GM21423 (cell line): ENCODE measurements at regions not wholly inside any gene's neighbourhood (a gene's known extent, or its start where the extent isn't known, plus 50 kb on each side); places are given as distances from the start of the nearest gene placed in this dataset.
"Not testable (repeated sequence)": the region's sequence is repeated elsewhere in the genome, so short reads cannot be mapped to it uniquely, and the experiment has no call there.

Experiments
- ATAC-seq: cut with Tn5 transposase; IDR thresholded peaks from one replicate; pipeline ENCODE4 v1.9.1; 2021; ENCODE audit warnings: mild to moderate bottlenecking, moderate library complexity; ENCODE audit not compliant: unreplicated experiment

DNA sequence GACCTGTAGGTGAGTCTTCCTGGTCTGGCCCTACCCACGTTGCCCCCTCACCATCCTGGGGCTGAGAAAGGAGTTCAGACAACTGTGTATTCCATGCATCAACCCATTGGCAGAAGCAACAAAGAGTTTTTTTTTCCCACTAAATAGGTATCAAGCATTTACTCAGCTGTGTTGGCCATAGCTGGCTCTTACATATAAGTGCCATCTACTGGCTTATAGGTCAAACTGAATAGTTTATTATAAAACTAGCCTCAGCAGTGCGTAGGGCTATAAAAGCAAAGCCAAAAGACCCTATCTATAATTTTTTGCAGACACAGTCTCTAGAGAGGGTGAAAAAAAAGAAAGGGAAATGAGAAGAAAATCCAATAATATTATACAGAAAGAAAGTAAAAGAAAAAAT is 765.2 kb upstream of the MGAT4C start:
- ATAC-seq, result no peak

DNA sequence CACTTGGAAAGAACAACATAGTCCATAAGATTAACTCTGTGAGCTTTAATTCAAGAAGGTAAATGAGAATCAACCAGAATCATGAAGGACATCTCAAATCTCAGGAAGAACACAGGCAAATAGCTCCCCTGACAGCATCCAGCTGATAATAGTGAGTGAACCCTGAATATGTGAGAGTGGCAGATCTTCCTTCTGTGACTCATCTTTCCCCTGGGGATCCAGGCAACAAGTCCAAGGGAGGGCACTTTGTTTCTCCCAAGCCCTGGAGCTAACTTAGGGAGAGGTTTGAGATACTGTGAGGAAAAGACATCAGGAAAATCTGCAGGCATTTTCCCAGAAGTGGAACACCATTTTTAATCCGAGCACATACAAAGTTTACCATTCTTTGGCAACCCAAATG is 763.9 kb upstream of the MGAT4C start:
- no peak for ATAC-seq

DNA sequence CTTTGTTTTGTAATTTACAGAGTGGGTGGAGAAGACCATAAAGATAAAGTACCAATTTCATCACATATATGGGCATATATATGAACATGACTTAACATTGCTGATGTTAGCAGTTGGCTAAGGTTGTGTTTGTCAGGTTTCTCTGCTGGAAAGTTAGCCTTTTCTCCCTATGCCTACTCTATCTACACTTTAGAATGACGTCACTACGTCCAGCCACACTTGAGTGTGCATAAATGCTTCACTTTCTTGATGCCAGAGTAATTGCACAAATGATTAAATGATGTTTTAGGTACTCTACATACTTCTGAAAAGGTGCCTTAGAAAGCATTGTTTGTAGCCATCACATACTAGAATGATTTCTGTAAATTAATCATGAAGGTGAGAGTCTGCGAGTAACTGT is 759.2 kb upstream of the MGAT4C start:
- no peak for ATAC-seq

DNA sequence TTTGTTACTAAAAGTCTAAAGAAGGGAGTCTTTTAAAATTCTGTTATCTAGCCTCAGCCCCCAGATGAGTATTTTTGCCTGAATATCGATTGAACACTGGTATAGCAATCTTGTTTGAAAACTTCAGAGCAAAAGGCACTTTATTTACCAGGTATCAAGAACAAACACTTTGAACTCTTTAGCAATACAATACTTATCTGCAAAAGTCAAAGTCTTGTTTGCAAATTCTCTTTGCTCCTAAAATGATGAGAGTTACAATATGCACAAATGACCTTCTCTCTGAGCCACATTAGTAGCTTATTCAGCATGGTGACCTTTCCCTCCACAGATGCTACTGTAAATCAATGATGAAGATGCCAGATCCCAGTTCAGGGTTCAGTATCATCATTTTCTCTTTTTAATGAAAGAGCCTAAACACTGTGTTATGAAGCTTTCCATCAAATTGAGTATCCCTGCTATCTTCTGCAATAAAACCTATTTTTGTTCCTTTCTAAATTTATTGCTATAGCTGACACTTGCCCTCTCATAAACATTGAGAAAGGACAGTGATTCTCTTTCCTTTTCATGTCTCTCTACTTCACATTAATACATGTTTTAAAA is 752.7 kb upstream of the MGAT4C start:
- no peak for ATAC-seq

DNA sequence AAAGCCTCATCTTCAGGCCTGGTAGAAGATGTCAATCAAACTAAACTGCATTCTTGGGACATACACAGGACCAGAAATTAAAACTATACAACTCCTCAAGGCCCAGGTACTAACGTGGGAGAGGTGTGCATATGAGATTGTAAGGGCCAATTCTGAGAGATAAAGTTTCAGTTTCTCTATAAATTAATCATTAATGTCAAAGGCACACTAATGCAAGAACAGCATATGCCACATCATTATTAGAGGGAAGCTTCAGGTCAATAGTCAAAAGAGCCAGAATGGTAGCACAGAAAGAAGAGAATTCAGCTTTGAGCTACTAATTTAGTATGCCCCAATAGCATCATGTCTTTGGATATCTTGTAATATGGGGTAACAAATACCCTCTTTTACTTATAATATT is 744.9 kb upstream of the MGAT4C start:
- no peak for ATAC-seq

DNA sequence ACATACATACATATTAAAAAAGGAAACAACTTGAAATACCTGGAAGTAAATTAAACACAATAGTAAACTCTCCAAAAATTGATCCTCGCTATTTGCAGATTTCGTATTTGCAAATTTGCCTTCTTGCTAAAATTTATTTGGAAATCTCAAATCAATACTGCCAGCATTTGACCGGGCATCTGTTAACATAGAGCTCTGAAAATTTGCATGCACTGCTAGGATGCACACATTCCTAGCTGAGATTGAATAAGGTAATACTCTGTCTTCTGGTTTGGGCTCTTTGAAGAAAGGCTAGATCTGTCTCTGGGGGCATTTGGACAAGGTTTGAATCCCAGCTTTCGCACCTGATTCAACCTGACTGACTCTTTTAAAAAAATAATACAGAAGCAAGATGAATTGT is 729.1 kb upstream of the MGAT4C start:
- no peak for ATAC-seq

DNA sequence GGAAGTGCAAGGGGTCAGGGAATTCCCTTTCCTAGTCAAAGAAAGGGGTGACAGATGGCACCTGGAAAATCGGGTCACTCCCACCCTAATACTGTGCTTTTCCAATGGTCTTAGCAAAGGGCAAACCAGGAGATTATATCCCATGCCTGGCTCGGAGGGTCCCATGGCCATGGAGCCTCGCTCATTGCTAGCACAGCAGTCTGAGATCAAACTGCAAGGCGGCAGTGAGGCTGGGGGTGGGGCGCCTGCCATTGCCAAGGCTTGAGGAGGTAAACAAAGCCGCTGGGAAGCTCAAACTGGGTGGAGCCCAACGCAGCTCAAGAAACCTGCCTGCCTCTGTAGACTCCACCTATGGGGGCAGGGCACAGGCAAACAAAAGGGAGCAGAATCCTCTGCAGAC is 714.4 kb upstream of the MGAT4C start:
- ATAC-seq, result not testable (repeated sequence)

DNA sequence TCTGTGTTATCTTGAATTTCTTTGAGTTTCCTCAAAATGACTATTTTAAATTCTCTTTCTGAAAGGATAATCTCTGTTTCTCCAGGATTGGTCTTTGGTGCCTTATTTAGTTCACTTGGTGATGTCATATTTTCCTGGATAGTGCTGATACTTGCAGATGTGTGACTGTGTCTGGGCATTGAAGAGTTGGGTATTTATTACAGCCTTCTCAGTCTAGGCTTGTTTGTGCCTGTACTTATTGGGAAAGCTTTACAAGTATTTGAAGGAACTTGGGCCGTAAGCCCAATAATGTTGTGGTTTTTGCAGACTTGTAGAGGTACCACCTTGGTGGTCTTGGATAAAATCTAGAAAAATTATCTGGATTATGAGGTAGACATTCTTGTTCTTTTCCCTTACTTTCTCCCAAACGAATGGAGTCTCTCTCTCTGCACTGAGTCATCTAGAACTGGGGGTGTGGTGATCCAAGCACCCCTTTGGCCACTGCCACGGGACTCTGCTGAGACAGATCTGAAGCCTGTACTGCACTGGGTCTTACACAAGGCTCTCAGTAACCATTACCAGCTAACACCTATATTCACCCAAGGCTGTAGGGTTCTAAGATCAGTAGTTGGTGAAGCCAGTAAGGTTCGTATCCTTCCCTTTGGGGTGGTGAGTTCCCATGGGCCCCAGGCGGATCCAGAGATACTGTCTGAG is 703.7 kb upstream of the MGAT4C start:
- no peak for ATAC-seq

DNA sequence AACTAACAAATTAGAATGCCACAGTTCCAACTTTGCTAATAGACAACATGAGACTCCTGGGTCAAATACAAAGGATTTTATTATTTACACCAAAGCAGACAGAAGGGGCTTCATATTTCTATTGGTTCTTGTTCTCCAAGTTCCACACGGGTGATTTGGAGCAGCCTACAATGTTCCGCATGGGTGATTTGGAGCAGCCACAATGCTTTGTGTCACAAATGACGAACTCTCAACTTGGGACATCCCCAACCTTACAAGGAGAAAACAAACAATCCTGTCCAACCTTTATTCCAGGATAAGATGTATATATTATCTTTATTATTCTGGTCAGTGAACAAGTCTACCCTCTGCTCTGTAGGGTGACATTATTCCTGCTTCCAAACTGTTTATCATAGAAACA is 694.3 kb upstream of the MGAT4C start:
- ATAC-seq, result no peak

DNA sequence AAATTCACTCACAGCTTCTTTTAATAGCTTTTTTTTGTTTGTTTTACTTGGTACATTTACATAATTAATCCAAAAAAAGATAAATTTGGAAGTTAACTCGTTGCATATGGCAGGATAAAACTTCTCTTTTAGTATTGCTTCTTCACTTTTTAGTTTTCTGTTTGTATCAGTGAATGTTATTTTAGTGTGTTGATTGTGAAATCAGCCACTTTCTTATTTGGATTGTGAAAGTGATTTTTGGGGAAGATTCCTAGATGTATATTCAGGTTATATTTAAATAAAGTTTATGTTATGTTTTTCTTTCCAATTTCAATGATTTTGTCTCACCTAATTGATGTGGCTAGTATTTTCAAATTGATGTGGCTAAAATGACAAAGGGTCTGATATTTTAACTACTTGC is 693.9 kb upstream of the MGAT4C start:
- no peak for ATAC-seq

DNA sequence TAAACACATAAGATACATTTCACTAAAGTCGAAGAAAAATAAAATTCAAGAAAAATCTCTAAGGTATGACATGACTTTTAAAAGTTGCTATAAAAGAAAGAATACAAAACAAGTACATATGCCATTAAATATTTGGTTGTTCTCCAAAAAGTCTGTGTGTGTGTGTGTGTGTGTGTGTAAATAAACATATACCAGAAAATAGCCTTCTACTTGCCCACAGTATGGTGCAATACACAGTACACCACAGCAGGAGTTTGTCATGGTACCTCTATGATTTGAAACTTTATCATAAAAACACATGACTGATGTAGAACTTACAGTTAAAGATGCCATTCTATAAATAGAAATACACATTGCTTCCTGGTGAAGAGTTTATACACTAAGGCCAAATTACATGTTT is 692.7 kb upstream of the MGAT4C start:
- ATAC-seq, result no peak

DNA sequence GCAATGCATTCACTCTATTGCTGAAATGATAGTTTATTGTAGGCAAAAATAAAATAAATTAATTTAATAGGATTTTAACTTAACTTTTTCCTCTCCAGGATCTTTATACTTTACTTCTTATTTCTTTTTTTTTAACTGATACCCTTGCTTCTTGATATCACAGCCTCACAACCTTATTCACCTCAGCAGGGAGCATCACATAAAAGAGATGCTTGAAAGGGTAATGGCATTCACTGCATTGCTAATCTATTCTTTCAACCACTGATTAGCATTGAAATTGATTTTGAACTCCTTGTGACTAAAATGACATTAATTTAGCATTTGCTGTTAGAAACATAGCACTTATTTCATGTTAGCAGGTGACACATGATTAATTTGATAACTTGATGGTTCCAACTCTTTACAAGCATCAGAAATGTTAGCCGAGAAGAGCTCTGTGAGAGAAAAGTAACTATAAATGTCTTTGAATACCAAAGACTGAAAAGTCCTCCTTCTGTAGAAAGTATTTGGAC is 689.5 kb upstream of the MGAT4C start:
- no peak for ATAC-seq

DNA sequence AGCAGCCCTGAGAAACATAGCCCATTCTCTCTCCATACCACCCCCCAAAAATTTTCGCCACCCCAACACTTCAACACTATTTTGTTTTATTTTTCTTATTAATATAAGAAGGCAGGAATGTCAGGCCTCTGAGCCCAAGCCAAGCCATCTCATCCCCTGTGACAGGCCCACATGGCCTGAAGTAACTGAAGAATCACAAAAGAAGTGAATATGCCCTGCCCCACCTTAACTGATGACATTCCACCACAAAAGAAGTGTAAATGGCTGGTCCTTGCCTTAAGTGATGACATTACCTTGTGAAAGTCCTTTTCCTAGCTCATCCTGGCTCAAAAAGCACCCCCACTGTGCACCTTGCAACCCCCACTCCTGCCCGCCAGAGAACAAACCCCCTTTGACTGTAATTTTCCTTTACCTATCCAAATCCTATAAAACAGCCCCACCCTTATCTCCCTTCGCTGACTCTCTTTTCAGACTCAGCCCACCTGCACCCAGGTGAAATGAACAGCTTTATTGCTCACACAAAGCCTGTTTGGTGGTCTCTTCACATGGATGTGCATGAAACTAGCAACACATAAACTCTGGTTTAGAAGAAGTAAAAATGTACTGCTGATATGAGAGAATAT is 688.1 kb upstream of the MGAT4C start:
- ATAC-seq, result not testable (repeated sequence)

DNA sequence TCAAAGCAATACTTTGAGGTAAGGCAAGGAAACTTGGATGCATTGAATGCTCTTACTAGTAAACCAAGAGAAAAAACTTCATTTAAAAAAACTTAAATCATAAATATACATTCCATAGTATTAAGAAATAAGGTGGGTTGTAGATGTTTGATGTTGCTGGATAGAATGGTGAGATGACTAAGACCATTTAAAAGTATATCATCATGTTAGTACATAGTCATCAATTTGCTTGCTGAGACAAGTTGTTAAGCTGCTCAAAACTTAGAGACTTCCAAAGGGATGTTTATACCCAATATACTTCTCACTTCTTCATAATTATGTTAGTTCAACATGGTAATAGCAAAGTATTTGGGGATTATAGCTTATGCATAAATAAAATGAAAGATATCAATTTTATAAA is 675.5 kb upstream of the MGAT4C start:
- no peak for ATAC-seq

DNA sequence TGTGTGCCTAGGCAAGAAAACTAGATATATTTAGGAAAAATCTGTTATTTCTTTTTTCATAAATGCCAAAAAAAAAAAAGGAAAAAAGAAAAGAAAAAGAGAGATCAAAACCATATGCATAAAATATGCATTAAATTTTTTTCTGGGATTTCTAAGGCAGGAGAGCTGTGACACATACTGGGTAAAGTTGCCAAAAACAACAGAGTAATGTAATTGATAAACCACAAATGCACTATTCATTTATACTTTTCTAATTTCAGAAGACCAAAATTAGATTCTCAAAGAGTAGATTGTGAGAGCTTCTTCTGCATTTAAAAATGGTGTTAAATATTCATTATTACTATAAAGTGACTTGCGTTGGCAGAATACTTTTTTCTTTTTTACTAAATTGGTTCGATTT is 673.8 kb upstream of the MGAT4C start:
- no peak for ATAC-seq

DNA sequence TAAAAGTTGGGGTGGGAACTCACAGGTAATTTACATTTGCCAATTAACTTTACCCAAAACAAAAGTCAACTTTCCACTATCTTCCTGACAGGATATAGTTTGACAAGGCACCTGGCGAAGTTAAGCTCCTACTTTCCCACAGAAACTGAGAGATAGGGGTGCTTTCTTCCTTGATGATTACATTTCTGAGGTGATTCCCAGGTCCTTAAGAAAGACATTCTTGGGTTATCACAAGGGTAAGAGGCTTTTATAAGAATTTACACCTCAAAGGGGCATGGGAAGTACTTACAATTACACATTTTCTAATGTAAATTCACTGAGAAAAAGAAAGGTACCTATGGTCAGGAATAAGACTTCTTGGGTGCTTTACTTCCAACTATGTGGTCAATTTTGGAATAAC is 660.9 kb upstream of the MGAT4C start:
- no peak for ATAC-seq

DNA sequence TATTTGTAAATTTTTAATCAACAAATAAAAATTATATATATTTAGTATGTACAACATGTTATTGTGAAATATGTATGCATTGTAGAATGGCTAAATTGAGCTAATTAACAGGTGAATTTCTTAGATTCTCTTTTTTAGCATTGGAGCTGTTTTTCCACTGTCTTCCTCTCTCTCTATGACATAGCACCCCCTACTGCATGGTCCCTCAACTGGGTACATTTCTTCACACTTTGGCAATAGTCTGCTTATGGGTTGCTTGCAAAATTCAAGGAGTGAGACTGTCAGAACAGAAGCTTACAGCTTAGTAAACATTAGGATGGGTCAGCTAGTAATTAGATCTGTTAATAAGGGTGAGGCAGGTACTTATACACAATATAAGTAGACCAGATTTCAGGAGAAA is 658.5 kb upstream of the MGAT4C start:
- no peak for ATAC-seq

DNA sequence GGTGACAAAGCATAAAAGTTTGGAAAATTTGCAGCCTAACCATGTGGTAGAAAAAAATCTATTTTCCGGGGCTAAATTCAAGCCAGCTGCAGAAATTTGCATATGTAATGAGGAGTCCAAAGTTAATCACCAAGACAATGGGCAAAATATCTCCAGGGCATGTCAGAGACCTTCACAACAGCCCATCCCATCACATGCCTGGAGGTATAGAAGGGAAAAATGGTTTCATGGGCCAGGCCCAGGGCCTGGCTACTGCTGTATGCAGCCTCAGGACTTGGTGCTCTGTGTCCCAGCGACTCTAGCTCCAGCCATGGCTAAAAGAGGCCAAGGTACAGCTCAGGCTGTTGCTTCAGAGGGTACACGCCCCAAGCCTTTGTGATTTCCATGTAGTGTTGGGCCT is 655.8 kb upstream of the MGAT4C start:
- ATAC-seq, result no peak

DNA sequence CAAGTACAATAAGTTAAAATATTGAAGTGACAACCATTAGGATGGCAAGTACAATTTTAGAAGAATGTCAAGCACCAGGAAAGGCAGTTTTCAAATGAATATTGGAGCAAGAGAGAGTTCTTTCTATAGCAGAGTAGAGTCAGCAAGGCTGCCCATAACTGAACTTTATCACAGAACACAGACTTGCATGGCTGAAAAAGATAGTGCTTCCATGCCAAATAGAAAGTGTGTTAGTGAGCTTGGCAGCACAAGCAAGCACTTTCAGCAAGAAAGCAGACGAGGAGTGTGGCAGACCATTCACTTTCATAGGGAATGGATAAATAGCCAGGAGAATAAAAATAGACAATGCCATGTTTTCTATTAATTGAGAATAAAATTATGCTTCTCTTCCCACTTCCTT is 647.0 kb upstream of the MGAT4C start:
- ATAC-seq, result no peak

DNA sequence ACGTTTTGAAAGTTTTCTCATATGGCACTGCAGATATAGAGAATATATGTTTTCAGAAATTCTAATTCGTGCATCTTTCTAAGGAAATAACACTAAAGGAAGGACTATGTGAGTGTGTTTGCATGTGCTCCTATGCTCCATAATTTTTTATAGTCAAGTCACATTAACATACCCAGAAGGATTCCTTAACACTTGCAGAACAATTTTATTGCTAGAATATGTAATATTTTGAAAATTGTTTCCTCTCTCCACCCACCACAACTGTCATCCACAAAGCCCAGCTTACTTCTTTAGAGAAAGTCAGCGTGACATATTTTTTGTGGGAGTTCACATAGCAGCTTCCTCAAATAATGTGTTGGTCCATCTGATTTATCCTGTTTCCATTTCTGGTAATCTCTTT is 604.6 kb upstream of the MGAT4C start:
- ATAC-seq, result no peak

DNA sequence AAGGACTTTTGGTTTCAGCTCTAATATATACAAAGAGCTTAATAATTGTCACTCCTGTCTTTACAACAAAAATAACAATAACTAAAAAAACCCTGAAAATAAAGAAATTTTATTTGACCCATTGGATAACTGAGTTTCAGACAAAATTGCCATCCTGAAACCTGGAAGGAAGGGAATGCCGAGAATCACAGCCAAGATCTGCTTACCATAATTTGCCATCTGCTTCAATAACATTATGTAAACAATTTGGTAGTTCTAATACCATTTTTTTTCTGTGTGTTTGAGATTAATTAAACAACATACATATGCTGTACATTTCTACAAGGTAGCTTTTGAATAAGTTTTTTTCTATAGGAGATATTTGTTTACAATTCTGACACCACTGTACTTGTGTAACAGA is 596.3 kb upstream of the MGAT4C start:
- ATAC-seq, result no peak

DNA sequence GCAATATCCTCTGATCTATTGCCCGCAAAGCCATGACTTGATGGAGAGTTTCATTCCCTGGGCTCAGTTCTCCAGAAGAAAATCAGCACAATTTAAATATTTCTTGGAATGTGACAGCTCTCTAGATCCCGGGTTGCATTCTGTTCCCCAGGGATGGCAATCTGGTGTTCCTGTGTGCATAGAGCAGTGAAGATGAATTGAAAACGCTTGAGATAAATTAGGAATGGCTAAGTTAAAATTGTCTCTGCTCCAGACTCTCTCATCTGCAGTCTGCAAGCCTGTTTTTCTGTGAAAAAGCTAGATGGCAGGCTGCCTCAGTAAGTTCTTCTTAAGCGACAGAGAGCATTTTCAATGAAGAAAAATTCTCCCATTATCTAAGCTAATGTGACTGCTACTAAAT is 582.5 kb upstream of the MGAT4C start:
- ATAC-seq, result no peak
